VCaP (cell line): ENCODE measurements at regions not wholly inside any gene's neighbourhood (a gene's known extent, or its start where the extent isn't known, plus 50 kb on each side); places are given as distances from the start of the nearest gene placed in this dataset.

ENCODE experiments used
- H3K27ac ChIP-seq: fragments of 450-650 bp; 2 replicates; pipeline ENCODE4 v1.5.1; 2017
- CTCF ChIP-seq: fragments of 450-650 bp; conservative IDR thresholded peaks from 2 replicates; pipeline ENCODE4 v1.5.1; 2017; ENCODE audit warnings: mild to moderate bottlenecking, moderate library complexity

GRCh38 chr1:204751480-204751879, 65.9 kb upstream of the LRRN2 start:
- TF ChIP-seq CTCF: no peak
- H3K27ac ChIP-seq: no peak overlapping the region

DNA sequence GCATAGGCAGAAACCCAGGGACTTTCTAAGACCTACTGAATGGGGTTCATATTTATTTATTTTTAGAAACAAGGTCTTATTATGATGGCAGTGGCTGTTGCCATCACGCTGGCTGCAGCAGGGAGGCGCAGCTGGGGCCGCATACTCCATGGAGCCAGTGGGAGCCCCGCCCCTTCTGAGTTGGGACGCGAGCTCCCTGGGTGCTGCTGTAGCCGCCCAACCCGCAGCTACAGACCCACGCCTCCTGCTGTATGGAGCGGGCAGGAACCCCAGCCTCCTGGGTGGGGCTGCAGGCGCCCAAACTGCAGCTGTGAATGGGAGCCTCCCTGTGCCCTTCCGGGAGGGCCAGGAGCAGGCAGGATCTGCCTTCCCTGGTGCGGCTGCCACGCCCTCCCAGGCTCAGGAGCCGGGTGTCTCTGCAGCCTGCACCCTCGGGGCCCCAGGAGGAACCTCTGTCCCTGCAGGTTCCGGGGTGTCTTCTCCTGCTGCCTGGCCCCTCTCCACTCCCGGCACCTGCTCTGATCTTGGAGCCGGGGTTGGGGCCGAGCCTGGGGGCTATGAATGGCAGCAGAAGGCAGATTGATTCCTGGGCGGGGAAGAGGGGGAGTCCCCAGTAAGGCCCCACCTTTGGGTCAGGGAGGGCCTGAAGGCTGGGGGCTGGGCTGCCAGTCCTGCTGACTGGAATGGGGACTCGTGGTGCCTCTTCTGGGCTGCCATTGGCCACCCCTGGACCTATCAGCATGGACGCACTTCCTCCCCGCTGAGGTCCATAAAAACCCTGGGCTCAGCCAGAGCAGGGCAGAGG, 66.5 kb upstream of the LRRN2 start:
- no peak for TF ChIP-seq CTCF
- no peak overlapping the region for H3K27ac ChIP-seq

DNA sequence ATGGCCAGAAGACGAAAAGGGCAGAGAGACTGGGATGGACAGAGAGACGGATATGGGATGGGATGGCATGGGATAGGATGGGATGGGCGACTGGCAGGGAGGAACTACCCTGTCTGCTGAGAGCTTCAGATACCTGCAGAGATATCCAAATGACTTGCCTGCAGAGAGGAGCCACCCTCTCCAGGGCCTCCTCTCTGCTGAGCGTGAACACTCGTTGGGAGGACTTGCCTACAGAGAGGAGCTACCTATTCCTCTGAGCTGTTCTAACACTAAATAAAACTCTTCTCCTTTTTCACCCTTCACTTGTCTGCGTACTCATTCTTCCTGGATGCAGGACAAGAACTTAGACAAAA, 67.1 kb upstream of the LRRN2 start:
- H3K27ac ChIP-seq: no peak overlapping the region
- TF ChIP-seq CTCF: no peak

DNA sequence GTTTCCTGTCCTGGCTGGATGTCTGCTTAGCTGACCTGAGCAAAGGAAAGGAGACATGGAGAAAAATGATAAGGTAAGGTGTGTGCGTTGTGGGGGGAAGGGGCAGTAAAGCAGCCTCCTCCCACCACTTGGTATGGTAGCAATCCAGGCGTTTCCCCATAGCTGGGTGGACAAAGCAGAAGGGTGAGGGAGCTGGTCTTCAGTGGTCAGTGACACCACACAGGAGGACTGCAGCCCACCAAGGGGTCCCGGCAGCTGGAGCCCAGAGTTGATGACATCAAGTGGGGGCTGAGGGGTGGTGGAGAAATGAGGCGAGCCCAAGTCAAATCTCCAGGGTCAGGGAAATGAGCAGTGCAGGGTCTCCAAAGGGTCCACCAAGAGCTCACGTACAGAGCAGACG, 69.3 kb upstream of the LRRN2 start:
- no peak overlapping the region for H3K27ac ChIP-seq
- TF ChIP-seq CTCF: no peak

DNA sequence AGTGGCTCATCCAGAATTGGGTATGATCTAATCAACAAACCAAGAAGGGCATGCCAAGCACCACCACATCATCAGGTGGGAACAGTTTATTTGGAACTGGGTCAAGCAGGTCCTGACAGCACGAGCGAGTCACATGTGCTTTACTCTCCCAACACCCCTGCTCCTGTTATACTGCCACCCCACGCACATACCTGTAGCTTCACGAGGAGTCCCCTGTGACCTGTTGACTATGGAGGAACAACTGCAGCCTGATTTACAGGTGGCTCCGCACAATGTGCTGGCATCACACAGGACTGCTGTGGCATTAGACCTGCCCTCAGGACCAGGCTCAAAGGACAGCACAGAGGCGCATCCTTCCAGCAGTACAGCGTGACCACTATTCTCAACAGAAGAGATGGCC, 70.8 kb upstream of the LRRN2 start:
- no peak overlapping the region for H3K27ac ChIP-seq
- TF ChIP-seq CTCF: no peak

DNA sequence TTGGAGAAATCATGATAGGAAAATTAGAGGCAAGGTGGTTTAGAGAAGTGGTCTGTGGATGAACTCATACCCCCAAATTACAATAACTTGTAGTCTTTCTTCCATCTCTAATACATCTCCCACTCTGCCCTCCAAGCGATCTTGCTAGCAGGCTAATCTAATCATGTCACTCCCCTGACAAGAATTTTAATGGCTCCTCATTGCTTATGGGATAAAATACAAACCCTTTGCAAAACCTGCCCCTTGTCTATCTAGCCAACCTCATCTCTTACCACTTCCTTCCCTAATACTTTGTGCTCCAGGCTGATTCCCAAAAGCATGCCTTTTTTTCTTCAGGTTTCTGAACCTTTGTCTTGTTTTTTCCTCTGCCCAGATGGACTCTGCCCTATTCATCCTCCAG, 71.3 kb upstream of the LRRN2 start:
- H3K27ac ChIP-seq: no peak overlapping the region

GRCh38 chr1:204758601-204759000, 73.1 kb upstream of the LRRN2 start:
- H3K27ac ChIP-seq: no peak overlapping the region
- no peak for TF ChIP-seq CTCF

More for the DNA sequence above, 71.3 kb upstream of the LRRN2 start:
- TF ChIP-seq CTCF: no peak
